Hepatocyte (in vitro differentiated cells): ENCODE measurements at regions not wholly inside any gene's neighbourhood (a gene's known extent, or its start where the extent isn't known, plus 50 kb on each side); places are given as distances from the start of the nearest gene placed in this dataset.

Experiments used
- CTCF ChIP-seq: fragments of 200-600 bp; sonication (generic); IDR thresholded peaks from 2 replicates; pipeline ENCODE4 v1.5.1; 2016; ENCODE audit warnings: antibody characterized with exemption, mild to moderate bottlenecking; ENCODE audit not compliant: poor library complexity
- EZH2phosphoT487 ChIP-seq: fragments of 200-600 bp; sonication (generic); IDR thresholded peaks from one replicate; pipeline ENCODE4 v1.6.1; 2018; ENCODE audit warnings: antibody characterized with exemption, mild to moderate bottlenecking, low read depth, moderate library complexity; ENCODE audit not compliant: unreplicated experiment, severe bottlenecking

- no peak for TF ChIP-seq CTCF
- TF ChIP-seq EZH2phosphoT487 = no peak
Measured at GRCh38 chr4:22874334-22874912, 181.7 kb downstream of the GBA3 start.
